HUES64 (cell line): ENCODE measurements at regions not wholly inside any gene's neighbourhood (a gene's known extent, or its start where the extent isn't known, plus 50 kb on each side); places are given as distances from the start of the nearest gene placed in this dataset.
"Not testable (repeated sequence)": the region's sequence is repeated elsewhere in the genome, so short reads cannot be mapped to it uniquely, and the experiment has no call there.

Experiments used
- H3K27ac ChIP-seq: 2 replicates; pipeline ENCODE4 v1.7.0; 2013; ENCODE audit warnings: low read depth, low read length, inconsistent platforms
- H3K27me3 ChIP-seq: 2 replicates; pipeline ENCODE4 v1.6.1; 2013; ENCODE audit warnings: mild to moderate bottlenecking, low read length; ENCODE audit not compliant: insufficient read depth
- H3K36me3 ChIP-seq: 2 replicates; pipeline ENCODE4 v1.6.1; 2013; ENCODE audit warnings: mild to moderate bottlenecking, low read length; ENCODE audit not compliant: insufficient read depth
- H3K4me1 ChIP-seq: 2 replicates; pipeline ENCODE4 v1.6.1; 2013; ENCODE audit warnings: mild to moderate bottlenecking, low read length, moderate library complexity; ENCODE audit not compliant: insufficient read depth
- H3K4me3 ChIP-seq: 2 replicates; pipeline ENCODE4 v1.5.1; 2013; ENCODE audit warnings: mild to moderate bottlenecking, low read length, moderate library complexity
- H3K9ac ChIP-seq: 2 replicates; pipeline ENCODE4 v1.6.1; 2013; ENCODE audit warnings: mild to moderate bottlenecking, low read depth, low read length
- H3K9me3 ChIP-seq: 2 replicates; pipeline ENCODE4 v1.6.1; 2013; ENCODE audit warnings: low read depth, low read length; ENCODE audit not compliant: insufficient read depth
- WGBS: fragments of 150-250, 120-280 bp; methylation state at CpG from one replicate; pipeline ENCODE4 v1.1.7; 2013; ENCODE audit warnings: missing lambda C conversion rate; 5-methylcytosine and 5-hydroxymethylcytosine counted together

DNA sequence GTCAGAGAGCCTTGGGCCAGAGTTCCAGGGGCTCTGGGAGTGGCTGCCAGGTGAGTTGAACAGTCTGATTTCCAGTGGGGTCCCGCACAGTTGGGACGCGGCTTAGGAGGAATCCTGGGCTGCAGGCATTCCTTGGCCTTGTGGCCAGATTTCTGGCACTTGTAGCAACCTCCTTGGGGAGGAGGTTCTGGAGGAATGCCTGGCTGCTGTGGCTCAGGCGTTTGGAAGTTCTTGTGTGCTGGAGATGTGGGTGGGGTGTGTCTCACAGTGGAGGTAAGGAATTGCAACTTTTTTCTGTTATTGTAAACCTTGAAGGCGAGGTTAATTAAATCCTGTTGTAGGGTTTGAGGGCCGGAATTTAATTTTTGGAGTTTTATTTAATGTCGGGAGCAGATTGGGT is 780.2 kb downstream of the ZNF385D start:
- H3K36me3 ChIP-seq, H3K27me3 ChIP-seq: not testable (repeated sequence)
- 89% methylated on average over 7 of the region's 7 CpGs for WGBS

DNA sequence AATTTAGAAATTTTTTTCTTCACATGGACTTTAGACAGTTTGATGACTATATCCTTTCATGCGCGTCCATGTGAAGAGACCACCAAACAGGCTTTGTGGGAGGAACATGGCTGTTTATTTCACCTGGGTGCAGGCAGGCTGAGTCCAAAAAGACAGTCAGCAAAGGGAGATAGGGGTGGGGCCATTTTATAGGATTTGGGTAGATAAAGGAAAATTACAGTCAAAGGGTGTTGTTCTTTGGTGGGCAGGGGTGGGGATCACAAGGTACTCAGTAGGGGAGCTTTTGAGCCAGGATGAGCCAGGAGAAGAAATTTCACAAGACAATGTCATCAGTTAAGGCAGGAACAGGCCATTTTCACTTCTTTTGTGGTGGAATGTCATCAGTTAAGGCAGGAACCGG is 781.5 kb upstream of the SGO1 start:
- H3K9ac ChIP-seq, H3K4me3 ChIP-seq, H3K27ac ChIP-seq, H3K27me3 ChIP-seq, H3K4me1 ChIP-seq, H3K36me3 ChIP-seq, H3K9me3 ChIP-seq: not testable (repeated sequence)
- WGBS: 95% methylated on average over 2 of the region's 3 CpGs

More for the DNA sequence above, 780.2 kb downstream of the ZNF385D start:
- H3K4me1 ChIP-seq, H3K27ac ChIP-seq, H3K9me3 ChIP-seq, H3K4me3 ChIP-seq, H3K9ac ChIP-seq: not testable (repeated sequence)

DNA sequence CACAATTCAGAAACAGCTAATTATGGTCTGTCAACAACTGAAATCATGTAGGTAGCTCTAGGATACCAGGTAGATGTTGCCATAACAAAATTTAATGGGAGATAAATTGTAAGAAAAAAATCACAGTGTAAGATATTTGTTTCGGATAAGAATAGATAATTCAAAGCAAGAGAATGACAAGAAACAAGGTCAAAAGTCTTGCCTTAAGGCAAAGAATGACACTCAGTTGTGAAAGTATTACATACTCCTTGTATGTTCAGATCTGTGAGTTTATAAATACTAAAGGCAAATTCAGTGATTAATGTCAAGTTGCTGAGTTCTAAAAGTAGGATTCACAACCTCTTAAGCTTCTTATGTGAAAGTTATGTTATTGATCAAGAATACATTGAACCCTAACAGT is 772.2 kb upstream of the SGO1 start:
- H3K36me3 ChIP-seq: no peaks in the 10 kb centered on the region
- WGBS: 93% methylated on average over 1 of the region's 1 CpG
- no peak overlapping the region for H3K4me3 ChIP-seq
- peaks cover 11% of the 10 kb centered on the region for H3K4me1 ChIP-seq
- H3K9ac ChIP-seq: no peak overlapping the region
- no peak overlapping the region for H3K27ac ChIP-seq
- no peaks in the 10 kb centered on the region for H3K27me3 ChIP-seq
- H3K9me3 ChIP-seq: no peaks in the 10 kb centered on the region

DNA sequence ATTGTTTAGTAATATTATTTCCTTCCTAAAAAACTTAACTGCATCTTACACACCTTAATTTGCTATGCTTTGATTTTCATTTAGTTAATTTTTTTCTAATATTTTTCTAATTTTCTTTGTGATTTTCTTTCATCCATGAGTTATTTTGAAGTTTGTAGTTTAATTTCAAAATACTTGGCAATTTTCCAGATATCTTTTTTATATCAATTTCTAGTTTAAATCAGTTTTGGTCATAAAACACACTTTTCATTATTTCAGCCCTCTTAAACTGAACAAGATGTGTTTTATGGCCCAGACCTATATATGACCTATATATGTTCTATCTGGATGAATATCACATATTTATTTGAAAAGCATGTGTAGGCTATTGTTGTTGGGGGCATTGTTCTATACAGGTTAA is 759.9 kb upstream of the SGO1 start:
- Histone ChIP-seq H3K36me3 (no peaks in the 10 kb centered on the region), H3K9me3 (no peaks in the 10 kb centered on the region), H3K4me3 (no peak overlapping the region), H3K27ac (no peak overlapping the region), H3K9ac (no peak overlapping the region), H3K4me1 (no peaks in the 10 kb centered on the region), H3K27me3 (no peaks in the 10 kb centered on the region)

- 95% methylated on average over 2 of the region's 2 CpGs for WGBS
- no peaks in the 10 kb centered on the region for H3K27me3 ChIP-seq
- H3K9ac ChIP-seq: no peak overlapping the region
- no peak overlapping the region for H3K4me3 ChIP-seq
- no peaks in the 10 kb centered on the region for H3K36me3 ChIP-seq
- no peak overlapping the region for H3K27ac ChIP-seq
- no peaks in the 10 kb centered on the region for H3K4me1 ChIP-seq
- no peaks in the 10 kb centered on the region for H3K9me3 ChIP-seq
Measured at GRCh38 chr3:20935791-20936190, 749.8 kb upstream of the SGO1 start.

GRCh38 chr3:20931834-20932233 is 745.8 kb upstream of the SGO1 start:
- Histone ChIP-seq H3K9ac (no peak overlapping the region), H3K4me1 (no peaks in the 10 kb centered on the region), H3K9me3 (no peaks in the 10 kb centered on the region), H3K4me3 (no peak overlapping the region), H3K27ac (no peak overlapping the region), H3K27me3 (no peaks in the 10 kb centered on the region), H3K36me3 (no peaks in the 10 kb centered on the region)
- WGBS: 100% methylated on average over 1 of the region's 1 CpG

- Histone ChIP-seq H3K9me3 (no peaks in the 10 kb centered on the region), H3K4me1 (0 out of 2 replicates have a peak, but pooled peaks cover under 1% of the 10 kb centered on the region), H3K4me3 (no peak overlapping the region), H3K9ac (no peak overlapping the region), H3K36me3 (no peaks in the 10 kb centered on the region), H3K27ac (no peak overlapping the region), H3K27me3 (no peaks in the 10 kb centered on the region)
- WGBS: 32% methylated on average over 3 of the region's 3 CpGs
Measured at GRCh38 chr3:20930034-20930433, 744.0 kb upstream of the SGO1 start.

- Histone ChIP-seq H3K4me1 (peaks cover 5% of the 10 kb centered on the region; the same call in 1 of the 2 replicates), H3K36me3 (no peaks in the 10 kb centered on the region), H3K4me3 (no peak overlapping the region), H3K27me3 (no peaks in the 10 kb centered on the region), H3K9ac (no peak overlapping the region), H3K27ac (no peak overlapping the region), H3K9me3 (no peaks in the 10 kb centered on the region)
- WGBS: 80% methylated on average over 5 of the region's 5 CpGs
Measured at GRCh38 chr3:20924646-20925385, 738.8 kb upstream of the SGO1 start.

DNA sequence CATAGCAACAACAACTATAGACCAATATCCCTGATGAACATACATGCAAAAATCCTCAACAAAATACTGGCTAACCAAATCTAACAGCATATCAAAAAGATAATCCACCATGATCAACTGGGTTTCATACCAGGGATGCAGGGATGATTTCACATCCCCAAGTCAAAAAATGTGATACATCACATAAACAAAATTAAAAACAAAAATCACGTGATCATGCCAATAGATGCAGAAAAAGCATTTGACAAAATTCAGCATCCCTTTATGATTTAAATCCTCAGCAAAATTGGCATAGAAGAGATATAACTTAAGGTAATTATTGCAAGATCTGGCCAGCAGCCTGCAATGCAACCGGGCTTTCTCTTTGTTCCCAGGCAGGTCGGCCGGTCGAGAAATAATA is 735.1 kb upstream of the SGO1 start:
- 98% methylated on average over 5 of the region's 5 CpGs for WGBS
- H3K27me3 ChIP-seq, H3K9me3 ChIP-seq: not testable (repeated sequence)

DNA sequence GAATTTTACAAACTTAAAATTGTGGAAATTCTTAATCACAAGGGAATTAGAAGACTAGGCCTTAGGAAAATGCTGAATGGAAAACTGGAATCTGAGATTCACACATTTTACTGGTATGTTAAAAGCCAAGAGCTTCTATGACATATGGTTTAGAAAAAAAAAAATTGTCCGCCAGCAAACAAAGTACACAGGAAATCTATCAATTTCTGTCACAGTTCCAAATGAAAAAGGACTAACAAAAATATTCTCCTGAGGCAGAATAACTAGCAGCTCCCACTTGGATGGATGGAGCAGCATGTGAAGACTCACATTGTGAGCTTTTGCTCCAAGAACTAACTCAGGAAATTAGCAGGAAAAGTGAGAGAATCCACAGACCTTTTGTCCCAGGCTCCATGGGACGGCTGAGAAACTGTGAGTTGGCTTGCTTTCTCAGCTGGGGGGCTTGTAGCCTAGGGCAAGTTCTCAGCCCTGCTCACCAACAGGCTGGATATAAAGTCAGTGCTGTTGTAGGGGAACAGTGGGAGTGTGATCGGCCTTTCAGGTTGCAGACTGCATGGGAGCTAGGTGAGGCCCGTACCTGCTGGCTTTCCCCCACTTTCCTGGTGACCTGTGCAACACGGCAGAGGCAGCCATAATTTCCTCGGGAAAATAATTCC is 731.1 kb upstream of the SGO1 start:
- Histone ChIP-seq H3K27me3 (no peaks in the 10 kb centered on the region), H3K4me1 (peaks cover 7% of the 10 kb centered on the region; the same call in 1 of the 2 replicates), H3K9me3 (no peaks in the 10 kb centered on the region), H3K9ac (no peak overlapping the region), H3K27ac (no peak overlapping the region), H3K4me3 (no peak overlapping the region), H3K36me3 (no peaks in the 10 kb centered on the region)
- 64% methylated on average over 6 of the region's 6 CpGs for WGBS

More for the DNA sequence above, 735.1 kb upstream of the SGO1 start:
- not testable (repeated sequence) for H3K27ac ChIP-seq, H3K4me3 ChIP-seq, H3K36me3 ChIP-seq, H3K9ac ChIP-seq
- peaks cover 13% of the 10 kb centered on the region for H3K4me1 ChIP-seq

- Histone ChIP-seq H3K4me1 (peaks cover 7% of the 10 kb centered on the region; the same call in 1 of the 2 replicates), H3K4me3 (no peak overlapping the region), H3K9me3 (no peaks in the 10 kb centered on the region), H3K9ac (no peak overlapping the region), H3K36me3 (no peaks in the 10 kb centered on the region), H3K27me3 (no peaks in the 10 kb centered on the region), H3K27ac (no peak overlapping the region)
- 91% methylated on average over 2 of the region's 2 CpGs for WGBS
Measured at GRCh38 chr3:20914310-20914709, 728.3 kb upstream of the SGO1 start.
